ENCODE measurements at regions not wholly inside any gene's neighbourhood (a gene's known extent, or its start where the extent isn't known, plus 50 kb on each side); places are given as distances from the start of the nearest gene placed in this dataset.

DNA sequence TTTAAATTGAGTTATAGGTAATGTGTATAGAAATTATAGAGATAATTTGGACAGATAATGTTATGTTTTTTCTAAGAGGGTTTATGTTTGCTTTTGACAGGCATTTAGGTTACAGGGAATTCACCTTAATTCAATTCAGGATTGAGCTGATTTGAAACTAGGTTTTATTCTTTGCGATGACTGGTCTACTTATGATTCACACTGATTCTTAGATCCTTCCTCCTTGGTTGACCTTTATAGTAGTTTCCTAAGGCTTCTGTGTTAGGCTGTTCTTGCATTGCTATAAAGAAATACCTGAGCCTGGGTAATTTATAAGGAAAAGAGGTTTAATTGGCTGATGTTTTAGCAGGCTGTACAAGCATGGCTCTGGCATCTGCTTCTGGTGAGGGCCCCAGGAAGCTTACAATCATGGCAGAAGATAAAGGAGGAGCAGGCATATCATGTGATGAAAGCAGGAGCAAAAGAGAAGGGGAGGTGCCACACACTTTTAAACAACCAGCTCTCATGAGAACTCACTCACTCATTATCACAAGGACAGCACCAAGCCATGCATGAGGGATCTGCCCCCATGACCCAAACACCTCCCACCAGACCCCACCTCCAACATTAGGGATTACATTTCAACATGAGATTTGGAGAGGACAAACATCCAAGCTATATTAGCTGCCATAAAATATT is 155.0 kb upstream of the SFRP2 start:
- no peaks in the 10 kb centered on the region for H3F3A ChIP-seq (replicated peaks; ENCODE audit: low read depth)
- H3K4me2 ChIP-seq: no peak overlapping the region
- H2AFZ ChIP-seq: no peak overlapping the region
- H3K27ac Mint-ChIP-seq: no peak overlapping the region
- no peaks in the 10 kb centered on the region for H3K4me1 ChIP-seq (ENCODE audit: insufficient read depth)
- no peaks in the 10 kb centered on the region for H3K27me3 ChIP-seq (ENCODE audit: insufficient read depth)
- TF ChIP-seq, protein P1, sequence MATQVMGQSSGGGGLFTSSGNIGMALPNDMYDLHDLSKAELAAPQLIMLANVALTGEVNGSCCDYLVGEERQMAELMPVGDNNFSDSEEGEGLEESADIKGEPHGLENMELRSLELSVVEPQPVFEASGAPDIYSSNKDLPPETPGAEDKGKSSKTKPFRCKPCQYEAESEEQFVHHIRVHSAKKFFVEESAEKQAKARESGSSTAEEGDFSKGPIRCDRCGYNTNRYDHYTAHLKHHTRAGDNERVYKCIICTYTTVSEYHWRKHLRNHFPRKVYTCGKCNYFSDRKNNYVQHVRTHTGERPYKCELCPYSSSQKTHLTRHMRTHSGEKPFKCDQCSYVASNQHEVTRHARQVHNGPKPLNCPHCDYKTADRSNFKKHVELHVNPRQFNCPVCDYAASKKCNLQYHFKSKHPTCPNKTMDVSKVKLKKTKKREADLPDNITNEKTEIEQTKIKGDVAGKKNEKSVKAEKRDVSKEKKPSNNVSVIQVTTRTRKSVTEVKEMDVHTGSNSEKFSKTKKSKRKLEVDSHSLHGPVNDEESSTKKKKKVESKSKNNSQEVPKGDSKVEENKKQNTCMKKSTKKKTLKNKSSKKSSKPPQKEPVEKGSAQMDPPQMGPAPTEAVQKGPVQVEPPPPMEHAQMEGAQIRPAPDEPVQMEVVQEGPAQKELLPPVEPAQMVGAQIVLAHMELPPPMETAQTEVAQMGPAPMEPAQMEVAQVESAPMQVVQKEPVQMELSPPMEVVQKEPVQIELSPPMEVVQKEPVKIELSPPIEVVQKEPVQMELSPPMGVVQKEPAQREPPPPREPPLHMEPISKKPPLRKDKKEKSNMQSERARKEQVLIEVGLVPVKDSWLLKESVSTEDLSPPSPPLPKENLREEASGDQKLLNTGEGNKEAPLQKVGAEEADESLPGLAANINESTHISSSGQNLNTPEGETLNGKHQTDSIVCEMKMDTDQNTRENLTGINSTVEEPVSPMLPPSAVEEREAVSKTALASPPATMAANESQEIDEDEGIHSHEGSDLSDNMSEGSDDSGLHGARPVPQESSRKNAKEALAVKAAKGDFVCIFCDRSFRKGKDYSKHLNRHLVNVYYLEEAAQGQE (IDR thresholded peaks at IDR 0.05; ENCODE audit: unreplicated experiment): no peak
- TF ChIP-seq, protein P2, sequence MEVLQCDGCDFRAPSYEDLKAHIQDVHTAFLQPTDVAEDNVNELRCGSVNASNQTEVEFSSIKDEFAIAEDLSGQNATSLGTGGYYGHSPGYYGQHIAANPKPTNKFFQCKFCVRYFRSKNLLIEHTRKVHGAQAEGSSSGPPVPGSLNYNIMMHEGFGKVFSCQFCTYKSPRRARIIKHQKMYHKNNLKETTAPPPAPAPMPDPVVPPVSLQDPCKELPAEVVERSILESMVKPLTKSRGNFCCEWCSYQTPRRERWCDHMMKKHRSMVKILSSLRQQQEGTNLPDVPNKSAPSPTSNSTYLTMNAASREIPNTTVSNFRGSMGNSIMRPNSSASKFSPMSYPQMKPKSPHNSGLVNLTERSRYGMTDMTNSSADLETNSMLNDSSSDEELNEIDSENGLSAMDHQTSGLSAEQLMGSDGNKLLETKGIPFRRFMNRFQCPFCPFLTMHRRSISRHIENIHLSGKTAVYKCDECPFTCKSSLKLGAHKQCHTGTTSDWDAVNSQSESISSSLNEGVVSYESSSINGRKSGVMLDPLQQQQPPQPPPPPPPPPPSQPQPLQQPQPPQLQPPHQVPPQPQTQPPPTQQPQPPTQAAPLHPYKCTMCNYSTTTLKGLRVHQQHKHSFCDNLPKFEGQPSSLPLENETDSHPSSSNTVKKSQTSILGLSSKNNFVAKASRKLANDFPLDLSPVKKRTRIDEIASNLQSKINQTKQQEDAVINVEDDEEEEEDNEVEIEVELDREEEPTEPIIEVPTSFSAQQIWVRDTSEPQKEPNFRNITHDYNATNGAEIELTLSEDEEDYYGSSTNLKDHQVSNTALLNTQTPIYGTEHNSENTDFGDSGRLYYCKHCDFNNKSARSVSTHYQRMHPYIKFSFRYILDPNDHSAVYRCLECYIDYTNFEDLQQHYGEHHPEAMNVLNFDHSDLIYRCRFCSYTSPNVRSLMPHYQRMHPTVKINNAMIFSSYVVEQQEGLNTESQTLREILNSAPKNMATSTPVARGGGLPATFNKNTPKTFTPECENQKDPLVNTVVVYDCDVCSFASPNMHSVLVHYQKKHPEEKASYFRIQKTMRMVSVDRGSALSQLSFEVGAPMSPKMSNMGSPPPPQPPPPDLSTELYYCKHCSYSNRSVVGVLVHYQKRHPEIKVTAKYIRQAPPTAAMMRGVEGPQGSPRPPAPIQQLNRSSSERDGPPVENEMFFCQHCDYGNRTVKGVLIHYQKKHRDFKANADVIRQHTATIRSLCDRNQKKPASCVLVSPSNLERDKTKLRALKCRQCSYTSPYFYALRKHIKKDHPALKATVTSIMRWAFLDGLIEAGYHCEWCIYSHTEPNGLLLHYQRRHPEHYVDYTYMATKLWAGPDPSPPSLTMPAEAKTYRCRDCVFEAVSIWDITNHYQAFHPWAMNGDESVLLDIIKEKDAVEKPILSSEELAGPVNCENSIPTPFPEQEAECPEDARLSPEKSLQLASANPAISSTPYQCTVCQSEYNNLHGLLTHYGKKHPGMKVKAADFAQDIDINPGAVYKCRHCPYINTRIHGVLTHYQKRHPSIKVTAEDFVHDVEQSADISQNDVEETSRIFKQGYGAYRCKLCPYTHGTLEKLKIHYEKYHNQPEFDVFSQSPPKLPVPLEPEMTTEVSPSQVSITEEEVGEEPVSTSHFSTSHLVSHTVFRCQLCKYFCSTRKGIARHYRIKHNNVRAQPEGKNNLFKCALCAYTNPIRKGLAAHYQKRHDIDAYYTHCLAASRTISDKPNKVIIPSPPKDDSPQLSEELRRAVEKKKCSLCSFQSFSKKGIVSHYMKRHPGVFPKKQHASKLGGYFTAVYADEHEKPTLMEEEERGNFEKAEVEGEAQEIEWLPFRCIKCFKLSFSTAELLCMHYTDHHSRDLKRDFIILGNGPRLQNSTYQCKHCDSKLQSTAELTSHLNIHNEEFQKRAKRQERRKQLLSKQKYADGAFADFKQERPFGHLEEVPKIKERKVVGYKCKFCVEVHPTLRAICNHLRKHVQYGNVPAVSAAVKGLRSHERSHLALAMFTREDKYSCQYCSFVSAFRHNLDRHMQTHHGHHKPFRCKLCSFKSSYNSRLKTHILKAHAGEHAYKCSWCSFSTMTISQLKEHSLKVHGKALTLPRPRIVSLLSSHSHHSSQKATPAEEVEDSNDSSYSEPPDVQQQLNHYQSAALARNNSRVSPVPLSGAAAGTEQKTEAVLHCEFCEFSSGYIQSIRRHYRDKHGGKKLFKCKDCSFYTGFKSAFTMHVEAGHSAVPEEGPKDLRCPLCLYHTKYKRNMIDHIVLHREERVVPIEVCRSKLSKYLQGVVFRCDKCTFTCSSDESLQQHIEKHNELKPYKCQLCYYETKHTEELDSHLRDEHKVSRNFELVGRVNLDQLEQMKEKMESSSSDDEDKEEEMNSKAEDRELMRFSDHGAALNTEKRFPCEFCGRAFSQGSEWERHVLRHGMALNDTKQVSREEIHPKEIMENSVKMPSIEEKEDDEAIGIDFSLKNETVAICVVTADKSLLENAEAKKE (CRISPR knock-in tag; IDR thresholded peaks at IDR 0.05): no peak
- TF ChIP-seq ZNF331 (CRISPR knock-in tag; IDR thresholded peaks at IDR 0.05; ENCODE audit: low read depth) (no peak), ZNF114 (CRISPR knock-in tag; IDR thresholded peaks at IDR 0.05) (no peak), STAT1 (IDR thresholded peaks at IDR 0.05; ENCODE audit: unreplicated experiment) (no peak), JUNB (IDR thresholded peaks at IDR 0.05; ENCODE audit: unreplicated experiment) (no peak), EZH2phosphoT487 (IDR thresholded peaks at IDR 0.05; ENCODE audit: unreplicated experiment) (no peak), POLR2AphosphoS5 (IDR thresholded peaks at IDR 0.05; ENCODE audit: low read depth) (no peak), EZH2 (IDR thresholded peaks at IDR 0.05; ENCODE audit: low read depth, unreplicated experiment) (no peak), CREB1 (CRISPR knock-in tag; IDR thresholded peaks at IDR 0.05; ENCODE audit: low read depth) (no peak), CTCF (conservative IDR thresholded peaks at IDR 0.05; ENCODE audit: low read depth in 2 of 2) (no peak), ETS1 (IDR thresholded peaks at IDR 0.05) (no peak), NANOG (IDR thresholded peaks at IDR 0.05; ENCODE audit: borderline replicate concordance) (no peak)
- peaks cover 5% of the 10 kb centered on the region; the same call in 2 of the 3 replicates for H3K4me1 Mint-ChIP-seq
- H3K36me3 Mint-ChIP-seq (ENCODE audit: low read depth): no peaks in the 10 kb centered on the region
- no peaks in the 10 kb centered on the region for H3K36me3 ChIP-seq (ENCODE audit: insufficient read depth)
- H3K4me3 Mint-ChIP-seq: no peak overlapping the region
- H4K20me1 ChIP-seq (replicated peaks; ENCODE audit: insufficient read depth): no peaks in the 10 kb centered on the region
- no peak overlapping the region for H3K4me3 ChIP-seq
- H3K27me3 Mint-ChIP-seq (ENCODE audit: insufficient read depth, low read depth, poor library complexity): peaks cover 2% of the 10 kb centered on the region
- no peak overlapping the region for H3K27ac ChIP-seq (ENCODE audit: low read depth)
- 0 out of 2 replicates have a peak, but pooled peaks cover 6% of the 10 kb centered on the region for H3K9me2 ChIP-seq (ENCODE audit: insufficient read depth)
- H3K79me2 ChIP-seq (replicated peaks; ENCODE audit: insufficient read depth): no peaks in the 10 kb centered on the region
- no peak for DNase-seq (ENCODE audit: low spot score)
- ATAC-seq: no peak
- H3K9me3 Mint-ChIP-seq: no peaks in the 10 kb centered on the region
